NCI-H2107 treated with DMSO at 0.1 percent for 48 hours (cell line): ENCODE measurements at regions not wholly inside any gene's neighbourhood (a gene's known extent, or its start where the extent isn't known, plus 50 kb on each side); places are given as distances from the start of the nearest gene placed in this dataset.

Experiments
- DNase-seq: peaks from one replicate; lab custom pipeline; 2025; ENCODE audit not compliant: unreplicated experiment; lab: John Stamatoyannopoulos, UW

- DNase-seq, result no peak
Measured at GRCh38 chr1:147851149-147851548, 51.4 kb upstream of the GJA8 start.

GRCh38 chr1:147852706-147853225 is 49.8 kb upstream of the GJA8 start:
- DNase-seq, result no peak
